GM18507 (cell line): ENCODE measurements at regions not wholly inside any gene's neighbourhood (a gene's known extent, or its start where the extent isn't known, plus 50 kb on each side); places are given as distances from the start of the nearest gene placed in this dataset.
"Not testable (repeated sequence)": the region's sequence is repeated elsewhere in the genome, so short reads cannot be mapped to it uniquely, and the experiment has no call there.

Experiments used
- DNase-seq: peaks from one replicate; pipeline ENCODE4 v3.0.0; 2011; ENCODE audit warnings: low read depth; ENCODE audit not compliant: insufficient read length; ENCODE audit errors: extremely low spot score
- FAIRE-seq: peaks from 2 replicates; lab custom pipeline; 2011; peaks lifted over from hg19 to GRCh38; lab: Jason Lieb, UNC

- not testable (repeated sequence) for DNase-seq, FAIRE-seq
Observed at GRCh38 chr22:23448499-23449288, 131.4 kb downstream of the IGLL1 start.

- DNase-seq (no peak), FAIRE-seq (no peak)
Observed at GRCh38 chr22:23446796-23447350, 133.2 kb downstream of the IGLL1 start.

- not testable (repeated sequence) for DNase-seq, FAIRE-seq
Observed at GRCh38 chr22:23446194-23446593, 133.9 kb downstream of the IGLL1 start.

- not testable (repeated sequence) for FAIRE-seq, DNase-seq
Observed at GRCh38 chr22:23443905-23444304, 136.2 kb downstream of the IGLL1 start.

- not testable (repeated sequence) for FAIRE-seq, DNase-seq
Observed at GRCh38 chr22:23439581-23439980, 140.5 kb downstream of the IGLL1 start.

- DNase-seq (no peak), FAIRE-seq (no peak)
Observed at GRCh38 chr22:23438216-23438615, 141.9 kb downstream of the IGLL1 start.

- no peak for FAIRE-seq
- no peak for DNase-seq
Observed at GRCh38 chr22:23437779-23438178, 142.3 kb downstream of the IGLL1 start.

- not testable (repeated sequence) for DNase-seq, FAIRE-seq
Observed at GRCh38 chr22:23437107-23437395, 143.0 kb downstream of the IGLL1 start.

- not testable (repeated sequence) for DNase-seq, FAIRE-seq
Observed at GRCh38 chr22:23436354-23437106, 143.6 kb downstream of the IGLL1 start.

- not testable (repeated sequence) for DNase-seq, FAIRE-seq
Observed at GRCh38 chr22:23435186-23435585, 144.9 kb downstream of the IGLL1 start.

GRCh38 chr22:23434198-23434830, 145.8 kb downstream of the IGLL1 start:
- DNase-seq, FAIRE-seq: not testable (repeated sequence)

GRCh38 chr22:23433127-23434005, 146.7 kb downstream of the IGLL1 start:
- DNase-seq = not testable (repeated sequence)
- peak; percentile 63 for FAIRE-seq

- not testable (repeated sequence) for DNase-seq
Observed at GRCh38 chr22:23432719-23433118, 147.4 kb downstream of the IGLL1 start.

GRCh38 chr22:23431337-23432072, 148.6 kb downstream of the IGLL1 start:
- DNase-seq (no peak), FAIRE-seq (no peak)

More at GRCh38 chr22:23432719-23433118, 147.4 kb downstream of the IGLL1 start:
- FAIRE-seq = not testable (repeated sequence)

- DNase-seq, FAIRE-seq: not testable (repeated sequence)
Observed at GRCh38 chr22:23424551-23425068, 155.5 kb downstream of the IGLL1 start.

GRCh38 chr22:23424031-23424430, 156.1 kb downstream of the IGLL1 start:
- FAIRE-seq = peak; percentile 70
- DNase-seq = no peak

- not testable (repeated sequence) for FAIRE-seq, DNase-seq
Observed at GRCh38 chr22:23422281-23422680, 157.8 kb downstream of the IGLL1 start.

- FAIRE-seq, DNase-seq: not testable (repeated sequence)
Observed at GRCh38 chr22:23421300-23421699, 158.8 kb downstream of the IGLL1 start.
